ENCODE measurements at regions not wholly inside any gene's neighbourhood (a gene's known extent, or its start where the extent isn't known, plus 50 kb on each side); places are given as distances from the start of the nearest gene placed in this dataset.

GRCh38 chr18:70554854-70555445 is 266.1 kb downstream of the SOCS6 start:
- peaks cover 0 to 2% (median 0%) of the 10 kb centered on the region in 7 donors for H3K9me3 Mint-ChIP-seq
- H3K27me3 Mint-ChIP-seq (ENCODE audit: low read depth in 3 of 3) = peaks cover 0 to 3% (median 1%) of the 10 kb centered on the region in 3 donors
- no peak overlapping the region for H3K4me3 Mint-ChIP-seq
- Histone ChIP-seq H2AFZ (ENCODE audit: insufficient read depth, low read depth, low read length, poor library complexity, severe bottlenecking) (no peak overlapping the region), H3K4me3 (replicated peaks in 1 of 3; ENCODE audit: low read depth in 2 of 3, low read length in 3 of 3) (no peak overlapping the region), H4K20me1 (ENCODE audit: insufficient read depth, low read length) (no peaks in the 10 kb centered on the region), H3K9me3 (replicated peaks in 1 of 2; ENCODE audit: control insufficient read depth in 1 of 2, insufficient read depth in 1 of 2, low read length in 2 of 2) (no peaks in the 10 kb centered on the region), H3K4me1 (ENCODE audit: control insufficient read depth in 1 of 2, insufficient read depth in 2 of 2, low read length in 2 of 2) (no peaks in the 10 kb centered on the region), H3K4me2 (replicated peaks; ENCODE audit: extremely low read depth, low read length, poor library complexity, severe bottlenecking) (no peak overlapping the region), H3K79me2 (ENCODE audit: insufficient read depth, low read length) (no peaks in the 10 kb centered on the region), H3K27ac (ENCODE audit: low read depth in 1 of 2, low read length in 2 of 2) (no peak overlapping the region), H3K27me3 (ENCODE audit: control insufficient read depth in 2 of 2, insufficient read depth in 2 of 2, low read length in 2 of 2) (no peaks in the 10 kb centered on the region), H3K36me3 (replicated peaks in 1 of 2; ENCODE audit: control insufficient read depth in 1 of 2, insufficient read depth in 2 of 2, low read length in 2 of 2) (no peaks in the 10 kb centered on the region), H3K9ac (ENCODE audit: insufficient read depth, low read length, poor library complexity, severe bottlenecking) (no peak overlapping the region)
- intact Hi-C loops (cut with micrococcal nuclease) = no loop called here
- H3K36me3 Mint-ChIP-seq = no peaks in the 10 kb centered on the region
- no peak for TF ChIP-seq CTCF (IDR thresholded peaks at IDR 0.05)
- no peak for DNase-seq
- no CpG with 5 or more reads among the region's 2 CpGs for WGBS (ENCODE audit: insufficient coverage)
- H3K4me1 Mint-ChIP-seq = peaks cover 8% of the 10 kb centered on the region
- H3K27ac Mint-ChIP-seq = no peak overlapping the region

GRCh38 chr18:70553936-70554260 is 265.1 kb downstream of the SOCS6 start:
- H3K4me3 Mint-ChIP-seq = peak overlapping the region in 1 of 2 donors; percentile 4
- no peak overlapping the region for H3K27ac ChIP-seq (ENCODE audit: low read depth in 1 of 2, low read length in 2 of 2)
- H3K9me3 Mint-ChIP-seq = peaks cover 0 to 4% (median 0%) of the 10 kb centered on the region in 7 donors
- peaks cover 8% of the 10 kb centered on the region for H3K4me1 Mint-ChIP-seq
- no peak overlapping the region for H3K27ac Mint-ChIP-seq
- H4K20me1 ChIP-seq (ENCODE audit: insufficient read depth, low read length) = no peaks in the 10 kb centered on the region
- no peaks in the 10 kb centered on the region for H3K36me3 Mint-ChIP-seq
- 85% methylated on average over 2 of the region's 3 CpGs for WGBS (ENCODE audit: insufficient coverage)
- H3K9me3 ChIP-seq (replicated peaks in 1 of 2; ENCODE audit: control insufficient read depth in 1 of 2, insufficient read depth in 1 of 2, low read length in 2 of 2) = no peaks in the 10 kb centered on the region
- peaks cover 0 to 6% (median 1%) of the 10 kb centered on the region in 3 donors for H3K27me3 Mint-ChIP-seq (ENCODE audit: low read depth in 3 of 3)
- H3K4me1 ChIP-seq (ENCODE audit: control insufficient read depth in 1 of 2, insufficient read depth in 2 of 2, low read length in 2 of 2) = no peaks in the 10 kb centered on the region
- no peak overlapping the region for H3K4me3 ChIP-seq (replicated peaks in 1 of 3; ENCODE audit: low read depth in 2 of 3, low read length in 3 of 3)
- no peak overlapping the region for H3K4me2 ChIP-seq (replicated peaks; ENCODE audit: extremely low read depth, low read length, poor library complexity, severe bottlenecking)
- no peak overlapping the region for H2AFZ ChIP-seq (ENCODE audit: insufficient read depth, low read depth, low read length, poor library complexity, severe bottlenecking)
- H3K36me3 ChIP-seq (replicated peaks in 1 of 2; ENCODE audit: control insufficient read depth in 1 of 2, insufficient read depth in 2 of 2, low read length in 2 of 2) = no peaks in the 10 kb centered on the region
- no peak for DNase-seq
- H3K79me2 ChIP-seq (ENCODE audit: insufficient read depth, low read length) = no peaks in the 10 kb centered on the region
- no peak overlapping the region for H3K9ac ChIP-seq (ENCODE audit: insufficient read depth, low read length, poor library complexity, severe bottlenecking)
- no peaks in the 10 kb centered on the region for H3K27me3 ChIP-seq (ENCODE audit: control insufficient read depth in 2 of 2, insufficient read depth in 2 of 2, low read length in 2 of 2)
- intact Hi-C loops (cut with micrococcal nuclease) = no loop called here
- no peak for TF ChIP-seq CTCF (IDR thresholded peaks at IDR 0.05)

Data from CD14-positive monocyte (primary cell).